HepG2 (cell line): ENCODE measurements at regions not wholly inside any gene's neighbourhood (a gene's known extent, or its start where the extent isn't known, plus 50 kb on each side); places are given as distances from the start of the nearest gene placed in this dataset.

ENCODE experiments used
- ATAC-seq: fragments of 200-7000 bp; cut with Tn5 transposase; 3 replicates; pipeline ENCODE4 v1.9.1; 2020; ENCODE audit warnings: mild to moderate bottlenecking, moderate library complexity
- BruUV-seq: library from RNA; stranded (reverse); fragments of 400-500 nt; replicated peaks from 2 replicates; lab custom pipeline; 2021; lab: Mats Ljungman, UMichigan
- CTCF ChIA-PET: fragments of 300-600 bp; formaldehyde crosslinking; extraction: SDS; loops from one replicate; lab custom pipeline; 2021; ENCODE audit warnings: low total read pairs, inconsistent platforms, low intra/inter-chr PET ratio; lab: Yijun Ruan, JAX
- POLR2A ChIA-PET: fragments of 350-600 bp; sonication (Branson Sonifier 250); formaldehyde crosslinking; loops from one replicate; lab custom pipeline; 2020; ENCODE audit warnings: antibody characterized with exemption, inconsistent platforms; lab: Yijun Ruan, JAX
- DNase-seq: peaks from one replicate; pipeline ENCODE4 v3.0.0-alpha.2; 2015; ENCODE audit warnings: low spot score
- FAIRE-seq: peaks from 3 replicates; lab custom pipeline; 2011; peaks lifted over from hg19 to GRCh38; lab: Jason Lieb, UNC
- H2AFZ ChIP-seq: one replicate; pipeline ENCODE4 v1.6.1; 2011; ENCODE audit warnings: low read length, inconsistent platforms
- H3K27ac ChIP-seq: fragments of 300-600 bp; 3 replicates; pipeline ENCODE4 v1.8.0; 2011; ENCODE audit warnings: mixed run types, mild to moderate bottlenecking, mixed read lengths, low read length, inconsistent platforms; ENCODE audit not compliant: insufficient read depth; ENCODE audit errors: extremely low read length
- H3K27me3 ChIP-seq, 2 experiments: fragments of 200-600 bp in 1 of 2; 2 replicates in 1 of 2; 3 replicates in 1 of 2; pipeline versions ENCODE4 v1.6.0 to v1.8.0; 2011; ENCODE audit warnings: low read length in 2 of 2, mild to moderate bottlenecking in 2 of 2, moderate library complexity in 2 of 2, inconsistent platforms in 1 of 2; ENCODE audit not compliant: insufficient read depth in 2 of 2, control insufficient read depth in 1 of 2
- H3K36me3 ChIP-seq, 2 experiments: fragments of 200-600 bp in 1 of 2; replicated peaks in 1 of 2; 2 replicates in 1 of 2; 3 replicates in 1 of 2; pipeline versions ENCODE4 v1.5.1 to v1.8.0; 2011; ENCODE audit warnings: low read length in 2 of 2, inconsistent platforms in 1 of 2; ENCODE audit not compliant: insufficient read depth in 2 of 2, control insufficient read depth in 1 of 2
- H3K4me1 ChIP-seq: 2 replicates; pipeline ENCODE4 v1.5.1; 2012; ENCODE audit warnings: low read length, inconsistent platforms; ENCODE audit not compliant: insufficient read depth
- H3K4me2 ChIP-seq: 2 replicates; pipeline ENCODE4 v1.6.0; 2011; ENCODE audit warnings: low read depth, low read length, inconsistent platforms
- H3K4me3 ChIP-seq, 3 experiments: fragments of 200-600 bp in 1 of 3; sonication (generic), shearing (Covaris generic) in 1 of 3; replicated peaks in 1 of 3; 2 replicates each; pipeline ENCODE4 v1.5.1; 2011 to 2016; ENCODE audit warnings: low read length in 3 of 3, inconsistent platforms in 2 of 3, low read depth in 2 of 3, mild to moderate bottlenecking in 2 of 3, control low read depth in 1 of 3, mixed read lengths in 1 of 3; ENCODE audit not compliant: insufficient read depth in 1 of 3
- H3K79me2 ChIP-seq: one replicate; pipeline ENCODE4 v1.6.1; 2011; ENCODE audit warnings: low read length, inconsistent platforms; ENCODE audit not compliant: insufficient read depth
- H3K9ac ChIP-seq: 2 replicates; pipeline ENCODE4 v1.6.0; 2011; ENCODE audit warnings: mild to moderate bottlenecking, low read depth, low read length, inconsistent platforms; ENCODE audit not compliant: insufficient read depth
- H3K9me3 ChIP-seq: 2 replicates; pipeline ENCODE4 v1.5.1; 2012; ENCODE audit warnings: mild to moderate bottlenecking, low read length
- H4K20me1 ChIP-seq: 2 replicates; pipeline ENCODE4 v1.6.0; 2011; ENCODE audit warnings: inconsistent platforms, mild to moderate bottlenecking, low read length, moderate library complexity; ENCODE audit not compliant: insufficient read depth
- ARID2 ChIP-seq: sonication (generic); formaldehyde crosslinking; IDR thresholded peaks from 2 replicates; pipeline ENCODE4 v1.8.1; 2022; ENCODE audit warnings: mild to moderate bottlenecking, missing genetic modification reagents, borderline replicate concordance
- ASH2L ChIP-seq: fragments of 300-600, 200-600 bp; sonication (generic); IDR thresholded peaks from 2 replicates; pipeline ENCODE4 v1.7.0; 2017; ENCODE audit warnings: low read depth, mild to moderate bottlenecking, moderate library complexity, mixed read lengths, low read length; ENCODE audit not compliant: insufficient read length
- LCORL ChIP-seq, 2 experiments: fragments of 450-650 bp in 1 of 2; sonication (generic) in 1 of 2; formaldehyde crosslinking in 1 of 2; IDR thresholded peaks; 2 replicates each; pipeline versions ENCODE4 v1.5.0 to v1.6.1; 2017 to 2020; ENCODE audit warnings: antibody characterized with exemption in 1 of 2, missing genetic modification reagents in 1 of 2
- NCOA2 ChIP-seq: sonication (generic); formaldehyde crosslinking; IDR thresholded peaks from 2 replicates; pipeline ENCODE4 v1.8.0; 2022; ENCODE audit warnings: inconsistent platforms
- PHB2 ChIP-seq: fragments of 450-650 bp; IDR thresholded peaks from 2 replicates; pipeline ENCODE4 v1.6.1; 2018; ENCODE audit not compliant: partially characterized antibody
- RFX5 ChIP-seq: IDR thresholded peaks from 2 replicates; pipeline ENCODE4 v1.6.1; 2011; ENCODE audit warnings: low read depth, low read length, improper control_type of control experiment
- TAF1 ChIP-seq: sonication (generic); formaldehyde crosslinking; IDR thresholded peaks from 2 replicates; pipeline ENCODE4 v1.4.0; 2020; ENCODE audit warnings: missing genetic modification reagents
- ZNF260 ChIP-seq: sonication (generic); formaldehyde crosslinking; IDR thresholded peaks from 2 replicates; pipeline ENCODE4 v1.4.0; 2020; ENCODE audit warnings: missing genetic modification reagents, low read depth, mild to moderate bottlenecking, borderline replicate concordance
- ZNF501 ChIP-seq: sonication (generic); formaldehyde crosslinking; IDR thresholded peaks from 2 replicates; pipeline ENCODE4 v1.5.1; 2020; ENCODE audit warnings: mild to moderate bottlenecking, moderate library complexity, missing genetic modification reagents
- WGBS: methylation state at CpG from one replicate; pipeline ENCODE4 v1.1.6; 2017; ENCODE audit warnings: low lambda C conversion rate; 5-methylcytosine and 5-hydroxymethylcytosine counted together
- in situ Hi-C: cut with HindIII; loops from 2 replicates; pipeline ENCODE4 v1.10.0; 2017; ENCODE audit warnings: low pct_unique_long_range_greater_than_20kb; ENCODE audit not compliant: extremely low pct_ligation_motif_present
- intact Hi-C: fragments of 100-400 bp; cut with micrococcal nuclease; formaldehyde crosslinking; loops from one replicate; pipeline ENCODE4 v1.10.0; 2022; ENCODE audit not compliant: unreplicated experiment
- TF ChIP-seq, protein P1 (sequence below): sonication (generic); formaldehyde crosslinking; IDR thresholded peaks from 2 replicates; pipeline ENCODE4 v1.9.0; 2021; ENCODE audit warnings: missing genetic modification reagents, borderline replicate concordance
- TF ChIP-seq, protein P2 (sequence below): sonication (generic); formaldehyde crosslinking; IDR thresholded peaks from 2 replicates; pipeline ENCODE4 v1.8.0; 2022; ENCODE audit warnings: mild to moderate bottlenecking, missing genetic modification reagents
- TF ChIP-seq, protein P3 (sequence below): sonication (generic); formaldehyde crosslinking; IDR thresholded peaks from 2 replicates; pipeline ENCODE4 v1.4.0; 2020; ENCODE audit warnings: missing genetic modification reagents, borderline replicate concordance
- TF ChIP-seq, protein P4 (sequence below): sonication (generic); formaldehyde crosslinking; IDR thresholded peaks from 2 replicates; pipeline ENCODE4 v1.4.0; 2020; ENCODE audit warnings: missing genetic modification reagents
- TF ChIP-seq, protein P5 (sequence below): sonication (generic); formaldehyde crosslinking; IDR thresholded peaks from 2 replicates; pipeline ENCODE4 v1.5.0; 2020; ENCODE audit warnings: missing genetic modification reagents, mild to moderate bottlenecking, borderline replicate concordance

DNA sequence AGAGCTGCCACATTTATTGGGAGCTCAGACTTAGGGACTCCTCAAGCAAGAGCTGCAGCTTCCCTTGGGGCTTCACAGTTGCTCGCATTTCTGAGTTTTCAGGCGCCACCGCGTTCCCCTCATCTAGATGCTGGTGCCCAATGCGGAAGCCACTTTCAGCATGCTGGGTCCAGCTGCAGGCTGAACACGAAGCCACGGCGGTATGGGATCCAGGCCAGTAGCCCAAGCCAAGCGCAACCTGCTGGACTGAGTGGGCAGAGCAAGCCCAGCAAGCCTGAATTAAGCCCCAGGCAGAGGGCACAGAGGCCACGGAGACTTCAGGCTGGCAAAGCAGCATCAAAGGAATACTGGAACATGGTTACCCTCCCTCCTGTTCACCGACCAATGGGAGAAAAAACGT lies 391.5 kb downstream of the HTR1A start (continued):
- TF ChIP-seq, protein P1, sequence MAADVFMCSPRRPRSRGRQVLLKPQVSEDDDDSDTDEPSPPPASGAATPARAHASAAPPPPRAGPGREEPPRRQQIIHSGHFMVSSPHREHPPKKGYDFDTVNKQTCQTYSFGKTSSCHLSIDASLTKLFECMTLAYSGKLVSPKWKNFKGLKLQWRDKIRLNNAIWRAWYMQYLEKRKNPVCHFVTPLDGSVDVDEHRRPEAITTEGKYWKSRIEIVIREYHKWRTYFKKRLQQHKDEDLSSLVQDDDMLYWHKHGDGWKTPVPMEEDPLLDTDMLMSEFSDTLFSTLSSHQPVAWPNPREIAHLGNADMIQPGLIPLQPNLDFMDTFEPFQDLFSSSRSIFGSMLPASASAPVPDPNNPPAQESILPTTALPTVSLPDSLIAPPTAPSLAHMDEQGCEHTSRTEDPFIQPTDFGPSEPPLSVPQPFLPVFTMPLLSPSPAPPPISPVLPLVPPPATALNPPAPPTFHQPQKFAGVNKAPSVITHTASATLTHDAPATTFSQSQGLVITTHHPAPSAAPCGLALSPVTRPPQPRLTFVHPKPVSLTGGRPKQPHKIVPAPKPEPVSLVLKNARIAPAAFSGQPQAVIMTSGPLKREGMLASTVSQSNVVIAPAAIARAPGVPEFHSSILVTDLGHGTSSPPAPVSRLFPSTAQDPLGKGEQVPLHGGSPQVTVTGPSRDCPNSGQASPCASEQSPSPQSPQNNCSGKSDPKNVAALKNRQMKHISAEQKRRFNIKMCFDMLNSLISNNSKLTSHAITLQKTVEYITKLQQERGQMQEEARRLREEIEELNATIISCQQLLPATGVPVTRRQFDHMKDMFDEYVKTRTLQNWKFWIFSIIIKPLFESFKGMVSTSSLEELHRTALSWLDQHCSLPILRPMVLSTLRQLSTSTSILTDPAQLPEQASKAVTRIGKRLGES (CRISPR knock-in tag), result no peak
- TF ChIP-seq, protein P2, sequence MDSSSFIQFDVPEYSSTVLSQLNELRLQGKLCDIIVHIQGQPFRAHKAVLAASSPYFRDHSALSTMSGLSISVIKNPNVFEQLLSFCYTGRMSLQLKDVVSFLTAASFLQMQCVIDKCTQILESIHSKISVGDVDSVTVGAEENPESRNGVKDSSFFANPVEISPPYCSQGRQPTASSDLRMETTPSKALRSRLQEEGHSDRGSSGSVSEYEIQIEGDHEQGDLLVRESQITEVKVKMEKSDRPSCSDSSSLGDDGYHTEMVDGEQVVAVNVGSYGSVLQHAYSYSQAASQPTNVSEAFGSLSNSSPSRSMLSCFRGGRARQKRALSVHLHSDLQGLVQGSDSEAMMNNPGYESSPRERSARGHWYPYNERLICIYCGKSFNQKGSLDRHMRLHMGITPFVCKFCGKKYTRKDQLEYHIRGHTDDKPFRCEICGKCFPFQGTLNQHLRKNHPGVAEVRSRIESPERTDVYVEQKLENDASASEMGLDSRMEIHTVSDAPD, result no peak
- TF ChIP-seq, protein P3, sequence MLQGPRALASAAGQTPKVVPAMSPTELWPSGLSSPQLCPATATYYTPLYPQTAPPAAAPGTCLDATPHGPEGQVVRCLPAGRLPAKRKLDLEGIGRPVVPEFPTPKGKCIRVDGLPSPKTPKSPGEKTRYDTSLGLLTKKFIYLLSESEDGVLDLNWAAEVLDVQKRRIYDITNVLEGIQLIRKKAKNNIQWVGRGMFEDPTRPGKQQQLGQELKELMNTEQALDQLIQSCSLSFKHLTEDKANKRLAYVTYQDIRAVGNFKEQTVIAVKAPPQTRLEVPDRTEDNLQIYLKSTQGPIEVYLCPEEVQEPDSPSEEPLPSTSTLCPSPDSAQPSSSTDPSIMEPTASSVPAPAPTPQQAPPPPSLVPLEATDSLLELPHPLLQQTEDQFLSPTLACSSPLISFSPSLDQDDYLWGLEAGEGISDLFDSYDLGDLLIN (CRISPR knock-in tag), result no peak
- TF ChIP-seq, protein P4, sequence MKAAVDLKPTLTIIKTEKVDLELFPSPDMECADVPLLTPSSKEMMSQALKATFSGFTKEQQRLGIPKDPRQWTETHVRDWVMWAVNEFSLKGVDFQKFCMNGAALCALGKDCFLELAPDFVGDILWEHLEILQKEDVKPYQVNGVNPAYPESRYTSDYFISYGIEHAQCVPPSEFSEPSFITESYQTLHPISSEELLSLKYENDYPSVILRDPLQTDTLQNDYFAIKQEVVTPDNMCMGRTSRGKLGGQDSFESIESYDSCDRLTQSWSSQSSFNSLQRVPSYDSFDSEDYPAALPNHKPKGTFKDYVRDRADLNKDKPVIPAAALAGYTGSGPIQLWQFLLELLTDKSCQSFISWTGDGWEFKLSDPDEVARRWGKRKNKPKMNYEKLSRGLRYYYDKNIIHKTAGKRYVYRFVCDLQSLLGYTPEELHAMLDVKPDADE, result no peak
- no peak for TF ChIP-seq NCOA2 (CRISPR knock-in tag)

DNA sequence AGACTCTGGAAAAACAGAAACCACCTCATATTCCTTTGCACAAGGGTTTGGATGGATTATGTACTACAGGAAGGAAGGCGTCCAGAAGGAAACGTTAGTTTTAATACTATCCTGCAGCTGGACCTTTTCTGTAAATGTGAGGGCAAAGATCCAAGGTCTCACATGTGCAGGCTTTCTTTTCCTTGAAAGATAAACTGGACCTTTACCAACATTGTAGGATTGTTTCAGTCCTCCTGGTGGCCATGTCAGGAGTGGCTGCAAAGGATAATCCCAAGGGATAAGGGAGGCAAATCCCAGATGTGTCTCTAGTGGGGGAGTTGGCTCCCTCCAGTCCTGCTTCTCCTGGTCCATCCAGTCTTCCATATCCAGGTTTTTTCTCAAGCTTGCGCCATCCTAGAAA lies 397.5 kb downstream of the HTR1A start:
- no peaks in the 10 kb centered on the region for H4K20me1 ChIP-seq
- no peak overlapping the region for H3K4me3 ChIP-seq
- ATAC-seq (no peak; the same call in 2 of the 3 replicates), DNase-seq (no peak), FAIRE-seq (no peak)
- no peak overlapping the region for H3K4me2 ChIP-seq
- H3K27ac ChIP-seq, result no peak overlapping the region
- BruUV-seq, result no TSS peak
- ChIA-PET CTCF (no interaction called here), POLR2A (no interaction called here)
- intact Hi-C loops, result no loop called here
- no peaks in the 10 kb centered on the region for H3K4me1 ChIP-seq
- H3K9ac ChIP-seq, result no peak overlapping the region
- WGBS, result 19% methylated on average over 3 of the region's 3 CpGs
- H3K36me3 ChIP-seq, result no peaks in the 10 kb centered on the region
- H2AFZ ChIP-seq, result no peak overlapping the region
- no peaks in the 10 kb centered on the region for H3K79me2 ChIP-seq
- in situ Hi-C loops, result no loop called here
- H3K9me3 ChIP-seq, result peaks cover 50% of the 10 kb centered on the region
- H3K27me3 ChIP-seq, result no peaks in the 10 kb centered on the region
- TF ChIP-seq LCORL (IDR thresholded peaks at IDR 0.05) (no peak), LCORL (CRISPR knock-in tag; IDR thresholded peaks at IDR 0.05) (no peak), ZNF260 (no peak), ARID2 (no peak), RFX5 (no peak), ZNF501 (CRISPR knock-in tag) (no peak), PHB2 (no peak), TAF1 (CRISPR knock-in tag) (no peak), ASH2L (no peak)
- TF ChIP-seq, protein P5, sequence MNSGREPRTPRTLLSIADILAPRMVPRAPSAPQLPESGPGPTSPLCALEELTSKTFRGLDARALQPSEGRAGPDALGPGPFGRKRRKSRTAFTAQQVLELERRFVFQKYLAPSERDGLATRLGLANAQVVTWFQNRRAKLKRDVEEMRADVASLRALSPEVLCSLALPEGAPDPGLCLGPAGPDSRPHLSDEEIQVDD (CRISPR knock-in tag), result no peak
